Tibial artery (tissue), 4 donors: ENCODE measurements at regions not wholly inside any gene's neighbourhood (a gene's known extent, or its start where the extent isn't known, plus 50 kb on each side); places are given as distances from the start of the nearest gene placed in this dataset.

Source experiments
- DNase-seq, 2 donors: peaks; one replicate each; pipeline ENCODE4 v3.0.0-alpha.2; 2019
- H3K27ac ChIP-seq, 2 donors: fragments of 200-600 bp; sonication (generic) in 1 of 2; 1 replicate in 1 of 2; 2 replicates in 1 of 2; pipeline ENCODE4 v1.5.1; 2018 to 2019; ENCODE audit warnings: mild to moderate bottlenecking in 1 of 2
- H3K27me3 ChIP-seq, 2 donors: fragments of 200-600 bp; sonication (generic) in 1 of 2; one replicate each; pipeline versions ENCODE4 v1.5.1 to v1.6.0; 2016 to 2019
- H3K36me3 ChIP-seq, 3 donors: fragments of 200-600 bp; sonication (generic) in 2 of 3; one replicate each; pipeline ENCODE4 v1.5.1; 2016 to 2019; ENCODE audit warnings: mild to moderate bottlenecking in 2 of 3
- H3K4me1 ChIP-seq, 4 donors: fragments of 200-600 bp; sonication (generic) in 2 of 4; 1 replicate in 3 of 4; 2 replicates in 1 of 4; pipeline ENCODE4 v1.5.1; 2016 to 2019
- H3K4me3 ChIP-seq, 2 donors: fragments of 200-600 bp; sonication (generic) in 1 of 2; 1 replicate in 1 of 2; 2 replicates in 1 of 2; pipeline ENCODE4 v1.5.1; 2018 to 2019; ENCODE audit warnings: mild to moderate bottlenecking in 2 of 2
- H3K9me3 ChIP-seq, 3 donors: fragments of 200-600 bp; sonication (generic) in 1 of 3; one replicate each; pipeline ENCODE4 v1.5.1; 2016 to 2019
- intact Hi-C: fragments of 100-400 bp; cut with DNase I; formaldehyde crosslinking; loops from one replicate; pipeline ENCODE4 v1.15.0; 2023; ENCODE audit warnings: low total_unique reads
- TF ChIP-seq, protein P1 (sequence below), 2 experiments: fragments of 200-600 bp in 1 of 2; fragments of 450-650 bp in 1 of 2; IDR thresholded peaks; one replicate each; pipeline ENCODE4 v1.5.1; 2017 to 2019; ENCODE audit warnings: antibody characterized with exemption in 2 of 2, mild to moderate bottlenecking in 1 of 2, moderate library complexity in 1 of 2

- H3K36me3 ChIP-seq: no peaks in the 10 kb centered on the region
- no peaks in the 10 kb centered on the region for H3K27me3 ChIP-seq
- no peak overlapping the region for H3K4me3 ChIP-seq
- intact Hi-C loops: no loop called here
- no peaks in the 10 kb centered on the region for H3K9me3 ChIP-seq
- H3K4me1 ChIP-seq: peaks cover 0 to 52% (median 19%) of the 10 kb centered on the region in 4 donors
- TF ChIP-seq, protein P1, sequence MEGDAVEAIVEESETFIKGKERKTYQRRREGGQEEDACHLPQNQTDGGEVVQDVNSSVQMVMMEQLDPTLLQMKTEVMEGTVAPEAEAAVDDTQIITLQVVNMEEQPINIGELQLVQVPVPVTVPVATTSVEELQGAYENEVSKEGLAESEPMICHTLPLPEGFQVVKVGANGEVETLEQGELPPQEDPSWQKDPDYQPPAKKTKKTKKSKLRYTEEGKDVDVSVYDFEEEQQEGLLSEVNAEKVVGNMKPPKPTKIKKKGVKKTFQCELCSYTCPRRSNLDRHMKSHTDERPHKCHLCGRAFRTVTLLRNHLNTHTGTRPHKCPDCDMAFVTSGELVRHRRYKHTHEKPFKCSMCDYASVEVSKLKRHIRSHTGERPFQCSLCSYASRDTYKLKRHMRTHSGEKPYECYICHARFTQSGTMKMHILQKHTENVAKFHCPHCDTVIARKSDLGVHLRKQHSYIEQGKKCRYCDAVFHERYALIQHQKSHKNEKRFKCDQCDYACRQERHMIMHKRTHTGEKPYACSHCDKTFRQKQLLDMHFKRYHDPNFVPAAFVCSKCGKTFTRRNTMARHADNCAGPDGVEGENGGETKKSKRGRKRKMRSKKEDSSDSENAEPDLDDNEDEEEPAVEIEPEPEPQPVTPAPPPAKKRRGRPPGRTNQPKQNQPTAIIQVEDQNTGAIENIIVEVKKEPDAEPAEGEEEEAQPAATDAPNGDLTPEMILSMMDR (IDR thresholded peaks at IDR 0.05): no peak
- DNase-seq: no peak
- H3K27ac ChIP-seq: no peak overlapping the region
These were observed 195.3 kb upstream of the ADRA1D start for GRCh38 chr20:4444404-4444803.

- Histone ChIP-seq H3K4me1 (peaks cover 0 to 51% (median 19%) of the 10 kb centered on the region in 4 donors), H3K27me3 (no peaks in the 10 kb centered on the region), H3K4me3 (no peak overlapping the region), H3K27ac (no peak overlapping the region), H3K36me3 (no peaks in the 10 kb centered on the region), H3K9me3 (no peaks in the 10 kb centered on the region)
- no peak for DNase-seq
- intact Hi-C loops: no loop called here
- TF ChIP-seq, protein P1 (IDR thresholded peaks at IDR 0.05): no peak
These were observed 193.9 kb upstream of the ADRA1D start for GRCh38 chr20:4443016-4443415.

GRCh38 chr20:4441871-4442270 is 192.8 kb upstream of the ADRA1D start:
- H3K4me1 ChIP-seq: peaks cover 0 to 57% (median 19%) of the 10 kb centered on the region in 4 donors
- no peaks in the 10 kb centered on the region for H3K27me3 ChIP-seq
- intact Hi-C loops: no loop called here
- no peak overlapping the region for H3K27ac ChIP-seq
- TF ChIP-seq, protein P1 (IDR thresholded peaks at IDR 0.05): no peak
- no peaks in the 10 kb centered on the region for H3K9me3 ChIP-seq
- H3K36me3 ChIP-seq: no peaks in the 10 kb centered on the region
- no peak overlapping the region for H3K4me3 ChIP-seq
- DNase-seq: no peak

- TF ChIP-seq, protein P1 (IDR thresholded peaks at IDR 0.05): no peak
- no peak overlapping the region for H3K4me3 ChIP-seq
- intact Hi-C loops: no loop called here
- H3K27ac ChIP-seq: no peak overlapping the region
- no peak for DNase-seq
- no peaks in the 10 kb centered on the region for H3K27me3 ChIP-seq
- no peaks in the 10 kb centered on the region for H3K36me3 ChIP-seq
- H3K9me3 ChIP-seq: no peaks in the 10 kb centered on the region
- H3K4me1 ChIP-seq: peaks cover 0 to 60% (median 18%) of the 10 kb centered on the region in 4 donors
These were observed 192.1 kb upstream of the ADRA1D start for GRCh38 chr20:4441191-4441590.

- no peak for DNase-seq
- no peaks in the 10 kb centered on the region for H3K27me3 ChIP-seq
- no peaks in the 10 kb centered on the region for H3K9me3 ChIP-seq
- H3K27ac ChIP-seq: no peak overlapping the region
- peaks cover 0 to 42% (median 4%) of the 10 kb centered on the region in 4 donors for H3K4me1 ChIP-seq
- TF ChIP-seq, protein P1 (IDR thresholded peaks at IDR 0.05): no peak
- intact Hi-C loops: no loop called here
- no peaks in the 10 kb centered on the region for H3K36me3 ChIP-seq
- H3K4me3 ChIP-seq: no peak overlapping the region
These were observed 190.4 kb upstream of the ADRA1D start for GRCh38 chr20:4439461-4439860.

DNA sequence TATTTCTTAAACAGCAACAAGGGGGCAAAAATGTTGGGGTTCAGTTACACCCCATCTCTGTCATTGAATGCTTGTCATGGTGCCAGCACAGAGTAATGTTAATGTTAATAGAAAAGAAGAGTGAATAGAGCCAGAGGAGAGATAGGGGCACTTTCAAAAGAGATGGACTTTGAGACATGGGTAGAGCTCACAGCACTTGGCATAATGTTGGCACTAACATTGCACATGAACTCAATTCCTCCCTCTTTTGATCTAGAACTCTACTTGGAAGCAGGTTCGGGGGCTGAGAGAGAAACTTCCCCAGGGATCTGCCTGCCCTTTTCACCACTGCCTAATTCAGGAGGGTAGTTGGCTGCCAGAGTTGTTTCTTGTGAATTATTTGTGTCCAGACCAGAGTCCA is 188.0 kb upstream of the ADRA1D start:
- H3K9me3 ChIP-seq: no peaks in the 10 kb centered on the region
- H3K4me1 ChIP-seq: peaks cover 0 to 21% (median 0%) of the 10 kb centered on the region in 4 donors
- DNase-seq: no peak
- H3K4me3 ChIP-seq: no peak overlapping the region
- no peaks in the 10 kb centered on the region for H3K36me3 ChIP-seq
- H3K27me3 ChIP-seq: no peaks in the 10 kb centered on the region
- H3K27ac ChIP-seq: no peak overlapping the region
- intact Hi-C loops: no loop called here
- TF ChIP-seq, protein P1 (IDR thresholded peaks at IDR 0.05): no peak
